Gastrocnemius medialis (tissue), 4 donors: ENCODE measurements at regions not wholly inside any gene's neighbourhood (a gene's known extent, or its start where the extent isn't known, plus 50 kb on each side); places are given as distances from the start of the nearest gene placed in this dataset.

Experiments
- POLR2A ChIP-seq, 2 donors: fragments of 450-650 bp; IDR thresholded peaks; one replicate each; pipeline ENCODE4 v1.6.1; 2017; ENCODE audit warnings: antibody characterized with exemption in 2 of 2, mild to moderate bottlenecking in 2 of 2, moderate library complexity in 2 of 2
- TF ChIP-seq, protein P1 (sequence below), 5 experiments: fragments of 450-650 bp in 3 of 5; fragments of 200-600 bp in 2 of 5; sonication (generic) in 2 of 5; IDR thresholded peaks in 4 of 5; conservative IDR thresholded peaks in 1 of 5; 1 replicate in 4 of 5; 2 replicates in 1 of 5; pipeline ENCODE4 v1.5.1; 2016 to 2019; ENCODE audit warnings: antibody characterized with exemption in 5 of 5, mild to moderate bottlenecking in 3 of 5, moderate library complexity in 3 of 5

DNA sequence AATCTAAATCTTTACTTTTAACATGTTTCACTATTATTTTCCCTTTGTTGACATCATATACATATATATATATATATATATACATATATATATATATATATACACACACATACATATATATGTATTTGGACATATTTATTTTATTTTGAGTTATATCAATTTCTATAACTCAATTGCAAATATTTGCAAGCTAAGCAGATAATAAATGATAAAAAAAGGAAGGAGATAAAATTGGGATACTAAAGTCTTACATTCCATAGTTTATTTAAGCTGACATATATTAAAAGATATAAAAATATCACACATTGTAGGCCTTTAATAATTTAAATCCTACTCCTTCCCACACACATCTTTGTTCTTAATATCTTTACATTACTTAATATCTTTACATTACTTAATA is 372.2 kb downstream of the GRXCR1 start:
- TF ChIP-seq, protein P1, sequence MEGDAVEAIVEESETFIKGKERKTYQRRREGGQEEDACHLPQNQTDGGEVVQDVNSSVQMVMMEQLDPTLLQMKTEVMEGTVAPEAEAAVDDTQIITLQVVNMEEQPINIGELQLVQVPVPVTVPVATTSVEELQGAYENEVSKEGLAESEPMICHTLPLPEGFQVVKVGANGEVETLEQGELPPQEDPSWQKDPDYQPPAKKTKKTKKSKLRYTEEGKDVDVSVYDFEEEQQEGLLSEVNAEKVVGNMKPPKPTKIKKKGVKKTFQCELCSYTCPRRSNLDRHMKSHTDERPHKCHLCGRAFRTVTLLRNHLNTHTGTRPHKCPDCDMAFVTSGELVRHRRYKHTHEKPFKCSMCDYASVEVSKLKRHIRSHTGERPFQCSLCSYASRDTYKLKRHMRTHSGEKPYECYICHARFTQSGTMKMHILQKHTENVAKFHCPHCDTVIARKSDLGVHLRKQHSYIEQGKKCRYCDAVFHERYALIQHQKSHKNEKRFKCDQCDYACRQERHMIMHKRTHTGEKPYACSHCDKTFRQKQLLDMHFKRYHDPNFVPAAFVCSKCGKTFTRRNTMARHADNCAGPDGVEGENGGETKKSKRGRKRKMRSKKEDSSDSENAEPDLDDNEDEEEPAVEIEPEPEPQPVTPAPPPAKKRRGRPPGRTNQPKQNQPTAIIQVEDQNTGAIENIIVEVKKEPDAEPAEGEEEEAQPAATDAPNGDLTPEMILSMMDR (IDR thresholded peaks at IDR 0.05 in 4 of 5, conservative IDR thresholded peaks at IDR 0.05 in 1 of 5), result no peak
- no peak for TF ChIP-seq POLR2A (IDR thresholded peaks at IDR 0.05)
